ENCODE measurements at regions not wholly inside any gene's neighbourhood (a gene's known extent, or its start where the extent isn't known, plus 50 kb on each side); places are given as distances from the start of the nearest gene placed in this dataset.

DNA sequence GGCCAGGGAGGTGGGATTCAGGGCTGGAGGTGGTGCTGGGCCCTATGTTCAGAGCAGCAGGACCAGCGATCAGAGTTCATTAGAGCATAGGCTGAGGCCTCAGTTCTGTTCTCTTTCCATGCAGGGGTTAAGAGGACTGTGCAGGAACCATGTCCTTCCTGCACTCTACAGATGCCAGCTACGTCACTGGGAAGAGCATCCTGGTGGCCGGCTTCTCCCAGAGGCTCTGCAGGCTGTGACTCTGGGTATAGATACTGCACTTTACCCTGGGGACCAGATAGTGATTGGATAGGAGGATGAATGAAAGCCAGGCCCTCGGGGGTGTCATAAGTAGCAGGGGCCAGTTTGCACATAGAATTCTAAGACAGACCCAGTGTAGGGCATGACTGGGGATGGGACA is 92.6 kb downstream of the DHRS2 start:
- in situ Hi-C loops (cut with MboI; ENCODE audit: low sequenced_read_pairs) = loop anchor here (5.0 kb wide), 1 partner anchor 184 kb away; no protein-coding TSS in a partner anchor
- no peak overlapping the region for H3K4ac ChIP-seq (ENCODE audit: low read depth, low read length)
- no peak overlapping the region for H3K18ac ChIP-seq (ENCODE audit: low read depth, low read length)
- H3K9me1 ChIP-seq (ENCODE audit: insufficient read depth, low read length) = no peaks in the 10 kb centered on the region
- H2AK9ac ChIP-seq (replicated peaks; ENCODE audit: low read depth, low read length, poor library complexity) = no peak overlapping the region
- H2BK5ac ChIP-seq (ENCODE audit: low read depth, low read length, poor library complexity, severe bottlenecking) = no peak overlapping the region
- H3K27ac ChIP-seq (ENCODE audit: insufficient read depth, low read length) = no peak overlapping the region
- no peak overlapping the region for H3K9ac ChIP-seq (ENCODE audit: low read depth, low read length)
- H3K56ac ChIP-seq (ENCODE audit: extremely low read depth, insufficient read depth, low read length) = no peak overlapping the region
- no CpG with 5 or more reads among the region's 4 CpGs for WGBS, 2 experiments (ENCODE audit: extremely low coverage in 2 of 2, insufficient read length in 1 of 2)
- H2AK5ac ChIP-seq (ENCODE audit: low read depth, low read length) = no peak overlapping the region
- ChIA-PET CTCF (no interaction called here), POLR2A (ENCODE audit: unreplicated experiment) (no interaction called here)
- no peak overlapping the region for H4K5ac ChIP-seq (ENCODE audit: low read depth, low read length)
- H4K91ac ChIP-seq (ENCODE audit: insufficient read depth, low read depth, low read length) = no peak overlapping the region
- no peaks in the 10 kb centered on the region for H3K4me1 ChIP-seq (ENCODE audit: control insufficient read depth, insufficient read depth, low read length)
- dilution Hi-C loops (cut with HindIII; ENCODE audit: low sequenced_read_pairs, unreplicated experiment) = no loop called here
- no peaks in the 10 kb centered on the region for H3K36me3 ChIP-seq (ENCODE audit: control insufficient read depth, insufficient read depth, low read length)
- no peak overlapping the region for H3K14ac ChIP-seq (replicated peaks; ENCODE audit: low read depth, low read length)
- intact Hi-C loops (cut with micrococcal nuclease) = no loop called here
- no peak overlapping the region for H3K4me2 ChIP-seq (ENCODE audit: low read depth, low read length)
- no peak overlapping the region for H2BK20ac ChIP-seq (ENCODE audit: low read depth, low read length)
- TF ChIP-seq, protein P1, sequence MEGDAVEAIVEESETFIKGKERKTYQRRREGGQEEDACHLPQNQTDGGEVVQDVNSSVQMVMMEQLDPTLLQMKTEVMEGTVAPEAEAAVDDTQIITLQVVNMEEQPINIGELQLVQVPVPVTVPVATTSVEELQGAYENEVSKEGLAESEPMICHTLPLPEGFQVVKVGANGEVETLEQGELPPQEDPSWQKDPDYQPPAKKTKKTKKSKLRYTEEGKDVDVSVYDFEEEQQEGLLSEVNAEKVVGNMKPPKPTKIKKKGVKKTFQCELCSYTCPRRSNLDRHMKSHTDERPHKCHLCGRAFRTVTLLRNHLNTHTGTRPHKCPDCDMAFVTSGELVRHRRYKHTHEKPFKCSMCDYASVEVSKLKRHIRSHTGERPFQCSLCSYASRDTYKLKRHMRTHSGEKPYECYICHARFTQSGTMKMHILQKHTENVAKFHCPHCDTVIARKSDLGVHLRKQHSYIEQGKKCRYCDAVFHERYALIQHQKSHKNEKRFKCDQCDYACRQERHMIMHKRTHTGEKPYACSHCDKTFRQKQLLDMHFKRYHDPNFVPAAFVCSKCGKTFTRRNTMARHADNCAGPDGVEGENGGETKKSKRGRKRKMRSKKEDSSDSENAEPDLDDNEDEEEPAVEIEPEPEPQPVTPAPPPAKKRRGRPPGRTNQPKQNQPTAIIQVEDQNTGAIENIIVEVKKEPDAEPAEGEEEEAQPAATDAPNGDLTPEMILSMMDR (conservative IDR thresholded peaks at IDR 0.05; ENCODE audit: low read depth, low read length) = no peak
- TF ChIP-seq, protein P2, sequence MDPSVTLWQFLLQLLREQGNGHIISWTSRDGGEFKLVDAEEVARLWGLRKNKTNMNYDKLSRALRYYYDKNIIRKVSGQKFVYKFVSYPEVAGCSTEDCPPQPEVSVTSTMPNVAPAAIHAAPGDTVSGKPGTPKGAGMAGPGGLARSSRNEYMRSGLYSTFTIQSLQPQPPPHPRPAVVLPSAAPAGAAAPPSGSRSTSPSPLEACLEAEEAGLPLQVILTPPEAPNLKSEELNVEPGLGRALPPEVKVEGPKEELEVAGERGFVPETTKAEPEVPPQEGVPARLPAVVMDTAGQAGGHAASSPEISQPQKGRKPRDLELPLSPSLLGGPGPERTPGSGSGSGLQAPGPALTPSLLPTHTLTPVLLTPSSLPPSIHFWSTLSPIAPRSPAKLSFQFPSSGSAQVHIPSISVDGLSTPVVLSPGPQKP (IDR thresholded peaks at IDR 0.05; ENCODE audit: borderline replicate concordance, low read depth, low read length) = no peak
- TF ChIP-seq RAD21 (IDR thresholded peaks at IDR 0.05; ENCODE audit: low read length) (no peak), SMC3 (IDR thresholded peaks at IDR 0.05; ENCODE audit: low read depth, low read length) (no peak), RCOR1 (IDR thresholded peaks at IDR 0.05; ENCODE audit: insufficient replicate concordance, low read length) (no peak), NFE2L2 (IDR thresholded peaks at IDR 0.05; ENCODE audit: low read depth, low read length) (no peak), MAZ (IDR thresholded peaks at IDR 0.05; ENCODE audit: borderline replicate concordance, low read depth, low read length) (no peak), MXI1 (IDR thresholded peaks at IDR 0.05; ENCODE audit: borderline replicate concordance, low read depth, low read length) (no peak), CEBPB (IDR thresholded peaks at IDR 0.05; ENCODE audit: low read depth, low read length) (no peak), RFX5 (IDR thresholded peaks at IDR 0.05; ENCODE audit: low read depth, low read length) (no peak), FOS (IDR thresholded peaks at IDR 0.05; ENCODE audit: low read depth, low read length) (no peak), POLR2A (IDR thresholded peaks at IDR 0.05; ENCODE audit: low read depth, low read length) (no peak), MAFK (IDR thresholded peaks at IDR 0.05; ENCODE audit: low read depth, low read length) (no peak), BHLHE40 (IDR thresholded peaks at IDR 0.05; ENCODE audit: low read depth, low read length) (no peak), CHD1 (IDR thresholded peaks at IDR 0.05; ENCODE audit: low read depth, low read length) (no peak)
- TF ChIP-seq, protein P3, sequence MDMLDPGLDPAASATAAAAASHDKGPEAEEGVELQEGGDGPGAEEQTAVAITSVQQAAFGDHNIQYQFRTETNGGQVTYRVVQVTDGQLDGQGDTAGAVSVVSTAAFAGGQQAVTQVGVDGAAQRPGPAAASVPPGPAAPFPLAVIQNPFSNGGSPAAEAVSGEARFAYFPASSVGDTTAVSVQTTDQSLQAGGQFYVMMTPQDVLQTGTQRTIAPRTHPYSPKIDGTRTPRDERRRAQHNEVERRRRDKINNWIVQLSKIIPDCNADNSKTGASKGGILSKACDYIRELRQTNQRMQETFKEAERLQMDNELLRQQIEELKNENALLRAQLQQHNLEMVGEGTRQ (IDR thresholded peaks at IDR 0.05; ENCODE audit: low read depth, low read length) = no peak
- no peaks in the 10 kb centered on the region for H3K9me3 ChIP-seq (ENCODE audit: control insufficient read depth, insufficient read depth, low read length)
- no peak for DNase-seq
- ATAC-seq (ENCODE audit: low read depth) = no peak
- BruUV-seq (replicated peaks) = no TSS peak
- H4K8ac ChIP-seq (ENCODE audit: low read depth in 2 of 2, low read length in 2 of 2) = no peak overlapping the region
- H3K79me1 ChIP-seq (ENCODE audit: low read depth in 1 of 2, low read length in 2 of 2) = no peaks in the 10 kb centered on the region
- peak overlapping the region; percentile 5 for H2AFZ ChIP-seq (replicated peaks; ENCODE audit: low read length, poor library complexity)
- H2BK120ac ChIP-seq (ENCODE audit: low read depth, low read length) = no peak overlapping the region
- no peaks in the 10 kb centered on the region for H4K20me1 ChIP-seq (ENCODE audit: insufficient read depth, low read length)
- no peak overlapping the region for H2BK15ac ChIP-seq (ENCODE audit: low read depth, low read length)
- H3K23ac ChIP-seq (ENCODE audit: low read depth, low read length) = no peak overlapping the region
- H3K27me3 ChIP-seq (ENCODE audit: control insufficient read depth, insufficient read depth, low read length) = no peaks in the 10 kb centered on the region
- no peak overlapping the region for H3K4me3 ChIP-seq (ENCODE audit: insufficient read depth, low read depth, low read length)

Data from IMR-90 (cell line).